Osteoblast (primary cell): ENCODE measurements at regions not wholly inside any gene's neighbourhood (a gene's known extent, or its start where the extent isn't known, plus 50 kb on each side); places are given as distances from the start of the nearest gene placed in this dataset.

Experiments used
- DNase-seq: peaks from one replicate; pipeline ENCODE4 v3.0.0; 2011; ENCODE audit warnings: low spot score, mixed read lengths; ENCODE audit not compliant: insufficient read length; ENCODE audit errors: missing footprints
- H2AFZ ChIP-seq: 2 replicates; pipeline ENCODE4 v1.6.0; 2011; ENCODE audit warnings: mild to moderate bottlenecking, low read length
- H3K27ac ChIP-seq: 2 replicates; pipeline ENCODE4 v1.5.1; 2011; ENCODE audit warnings: mild to moderate bottlenecking, low read depth, low read length, moderate library complexity
- H3K27me3 ChIP-seq: 2 replicates; pipeline ENCODE4 v1.6.0; 2012; ENCODE audit warnings: mild to moderate bottlenecking, control low read depth, inconsistent platforms, low read length, moderate library complexity; ENCODE audit not compliant: insufficient read depth
- H3K36me3 ChIP-seq: 2 replicates; pipeline ENCODE4 v1.5.1; 2011; ENCODE audit warnings: mild to moderate bottlenecking, low read length, control low read depth, moderate library complexity; ENCODE audit not compliant: insufficient read depth
- H3K4me1 ChIP-seq: 2 replicates; pipeline ENCODE4 v1.5.1; 2011; ENCODE audit warnings: mild to moderate bottlenecking, low read length, control low read depth, moderate library complexity; ENCODE audit not compliant: insufficient read depth
- H3K4me2 ChIP-seq: 2 replicates; pipeline ENCODE4 v1.6.0; 2011; ENCODE audit warnings: mild to moderate bottlenecking, low read length; ENCODE audit not compliant: insufficient read depth
- H3K4me3 ChIP-seq: fragments of 200-600 bp; sonication (generic); 3 replicates; pipeline ENCODE4 v1.5.1; 2012; ENCODE audit warnings: mild to moderate bottlenecking, low read length, inconsistent platforms; ENCODE audit not compliant: insufficient read depth
- H3K79me2 ChIP-seq: 2 replicates; pipeline ENCODE4 v1.6.0; 2012; ENCODE audit warnings: mild to moderate bottlenecking, low read length, control low read depth, inconsistent platforms; ENCODE audit not compliant: insufficient read depth
- H3K9me3 ChIP-seq: 2 replicates; pipeline ENCODE4 v1.5.1; 2011; ENCODE audit warnings: low read depth, low read length, control low read depth
- H4K20me1 ChIP-seq: 2 replicates; pipeline ENCODE4 v1.6.0; 2012; ENCODE audit warnings: mild to moderate bottlenecking, low read length, control low read depth; ENCODE audit not compliant: insufficient read depth
- CTCF ChIP-seq: IDR thresholded peaks from 2 replicates; pipeline ENCODE4 v1.5.1; 2011; ENCODE audit warnings: mild to moderate bottlenecking, low read depth, low read length, moderate library complexity; ENCODE audit errors: extremely low read depth

GRCh38 chr1:215459136-215459535 is 108.0 kb upstream of the KCTD3 start:
- no peak overlapping the region for H2AFZ ChIP-seq
- no peaks in the 10 kb centered on the region for H3K27me3 ChIP-seq
- H3K4me2 ChIP-seq = no peak overlapping the region
- H3K4me1 ChIP-seq = no peaks in the 10 kb centered on the region
- no peak for DNase-seq
- H3K36me3 ChIP-seq = no peaks in the 10 kb centered on the region
- H3K4me3 ChIP-seq = no peak overlapping the region
- no peaks in the 10 kb centered on the region for H3K79me2 ChIP-seq
- H3K27ac ChIP-seq = no peak overlapping the region
- no peak for TF ChIP-seq CTCF
- no peaks in the 10 kb centered on the region for H4K20me1 ChIP-seq
- H3K9me3 ChIP-seq = no peaks in the 10 kb centered on the region

- no peaks in the 10 kb centered on the region for H3K4me1 ChIP-seq
- no peaks in the 10 kb centered on the region for H4K20me1 ChIP-seq
- H3K36me3 ChIP-seq = no peaks in the 10 kb centered on the region
- H3K27me3 ChIP-seq = no peaks in the 10 kb centered on the region
- H3K4me3 ChIP-seq = no peak overlapping the region
- no peak overlapping the region for H3K4me2 ChIP-seq
- DNase-seq = no peak
- no peaks in the 10 kb centered on the region for H3K79me2 ChIP-seq
- TF ChIP-seq CTCF = no peak
- H3K27ac ChIP-seq = no peak overlapping the region
- H2AFZ ChIP-seq = no peak overlapping the region
- H3K9me3 ChIP-seq = no peaks in the 10 kb centered on the region
These were observed 100.7 kb upstream of the KCTD3 start for GRCh38 chr1:215466361-215466760.

- no peaks in the 10 kb centered on the region for H3K27me3 ChIP-seq
- no peaks in the 10 kb centered on the region for H3K9me3 ChIP-seq
- H3K27ac ChIP-seq = no peak overlapping the region
- H2AFZ ChIP-seq = no peak overlapping the region
- H3K4me1 ChIP-seq = peaks cover 17% of the 10 kb centered on the region
- no peak overlapping the region for H3K4me2 ChIP-seq
- no peak for DNase-seq
- no peaks in the 10 kb centered on the region for H4K20me1 ChIP-seq
- no peak overlapping the region for H3K4me3 ChIP-seq
- H3K79me2 ChIP-seq = no peaks in the 10 kb centered on the region
- no peaks in the 10 kb centered on the region for H3K36me3 ChIP-seq
- TF ChIP-seq CTCF = no peak
These were observed 95.6 kb upstream of the KCTD3 start for GRCh38 chr1:215471463-215471862.

GRCh38 chr1:215472723-215473122 is 94.4 kb upstream of the KCTD3 start:
- no peak for DNase-seq
- Histone ChIP-seq H3K4me1 (peaks cover 19% of the 10 kb centered on the region), H3K36me3 (no peaks in the 10 kb centered on the region), H2AFZ (no peak overlapping the region), H4K20me1 (no peaks in the 10 kb centered on the region), H3K4me2 (no peak overlapping the region), H3K27ac (no peak overlapping the region), H3K27me3 (no peaks in the 10 kb centered on the region), H3K9me3 (no peaks in the 10 kb centered on the region), H3K79me2 (no peaks in the 10 kb centered on the region), H3K4me3 (no peak overlapping the region)
- no peak for TF ChIP-seq CTCF
